HG03378 (cell line): ENCODE measurements at regions not wholly inside any gene's neighbourhood (a gene's known extent, or its start where the extent isn't known, plus 50 kb on each side); places are given as distances from the start of the nearest gene placed in this dataset.

Experiments used
- ATAC-seq: cut with Tn5 transposase; IDR thresholded peaks from one replicate; pipeline ENCODE4 v1.9.1; 2021; ENCODE audit warnings: mild to moderate bottlenecking, moderate library complexity; ENCODE audit not compliant: unreplicated experiment

DNA sequence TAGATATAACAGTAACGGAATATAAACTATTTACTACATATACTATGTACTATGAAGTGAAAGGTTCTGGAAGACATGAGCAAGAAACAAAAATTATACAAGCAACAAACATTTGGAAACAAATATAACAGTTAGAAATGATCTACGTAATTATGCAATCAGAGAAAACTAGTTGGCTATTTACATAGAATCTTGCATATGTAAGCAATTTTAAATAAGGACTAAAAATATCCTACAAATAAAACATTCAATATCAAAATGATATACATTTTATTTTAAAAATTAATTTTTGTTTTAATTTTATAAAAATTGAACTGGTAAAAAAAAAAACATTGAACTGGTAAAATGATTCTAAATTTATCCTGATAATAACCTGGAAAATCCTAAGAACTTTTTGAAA lies 642.5 kb upstream of the PCDH10 start:
- ATAC-seq, result no peak

DNA sequence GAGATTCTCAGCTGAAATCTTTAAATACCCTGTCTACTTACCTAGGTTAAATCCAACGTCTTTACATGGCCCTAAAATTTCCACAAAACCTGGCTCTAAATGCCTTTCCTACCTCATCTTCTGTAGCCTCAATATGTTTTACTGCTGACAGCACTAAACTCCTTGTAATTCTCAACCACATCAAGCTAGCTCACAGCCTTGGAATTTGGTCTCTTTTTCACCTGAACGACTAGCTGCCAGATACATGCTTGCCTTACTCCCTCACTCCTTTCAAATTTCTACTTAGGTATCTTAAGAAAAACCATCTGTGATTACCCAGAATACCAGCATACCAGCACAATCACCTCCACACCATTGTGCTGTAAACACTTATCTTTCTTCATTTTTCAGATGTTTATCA lies 635.6 kb upstream of the PCDH10 start:
- ATAC-seq, result no peak

GRCh38 chr4:132526652-132527051 lies 622.4 kb upstream of the PCDH10 start:
- ATAC-seq, result no peak

DNA sequence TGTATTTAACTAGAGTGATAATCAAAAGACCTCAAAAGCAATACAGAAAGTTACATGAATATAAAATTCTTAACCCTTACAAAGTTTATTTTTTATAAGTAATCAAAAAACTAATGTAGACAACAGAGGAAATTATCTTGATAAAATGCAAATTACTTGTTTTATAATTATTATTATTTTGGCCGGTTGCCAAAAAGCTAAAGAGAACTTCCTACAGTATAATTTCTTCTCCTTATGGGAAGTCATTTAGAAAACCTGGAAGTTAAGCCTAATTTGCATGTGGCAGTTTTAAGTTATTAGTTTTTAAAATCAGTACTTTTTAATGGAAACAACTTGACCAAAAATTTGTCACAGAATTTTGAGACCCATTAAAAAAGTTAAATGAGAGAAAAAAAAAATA lies 621.3 kb upstream of the PCDH10 start:
- no peak for ATAC-seq

GRCh38 chr4:132530861-132531260 lies 618.2 kb upstream of the PCDH10 start:
- no peak for ATAC-seq

DNA sequence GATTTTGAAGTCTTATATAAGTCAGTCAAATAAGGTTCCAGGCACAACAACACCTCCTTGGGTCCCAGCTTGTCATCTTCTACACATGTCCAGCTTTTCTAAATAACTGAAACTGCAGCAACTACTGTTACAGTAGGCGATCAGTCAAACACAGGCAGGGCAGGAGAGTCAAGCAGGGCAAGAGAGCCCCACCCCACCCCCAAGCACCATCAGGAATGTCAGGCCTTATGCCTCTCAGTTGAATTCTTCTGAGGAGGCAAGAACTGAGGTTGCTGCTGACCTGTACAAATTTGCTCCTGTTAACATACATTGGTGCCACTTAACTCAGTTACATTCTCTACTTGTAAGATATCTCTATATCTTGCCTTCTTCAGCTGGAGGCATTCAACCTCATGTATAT lies 608.8 kb upstream of the PCDH10 start:
- ATAC-seq, result no peak

DNA sequence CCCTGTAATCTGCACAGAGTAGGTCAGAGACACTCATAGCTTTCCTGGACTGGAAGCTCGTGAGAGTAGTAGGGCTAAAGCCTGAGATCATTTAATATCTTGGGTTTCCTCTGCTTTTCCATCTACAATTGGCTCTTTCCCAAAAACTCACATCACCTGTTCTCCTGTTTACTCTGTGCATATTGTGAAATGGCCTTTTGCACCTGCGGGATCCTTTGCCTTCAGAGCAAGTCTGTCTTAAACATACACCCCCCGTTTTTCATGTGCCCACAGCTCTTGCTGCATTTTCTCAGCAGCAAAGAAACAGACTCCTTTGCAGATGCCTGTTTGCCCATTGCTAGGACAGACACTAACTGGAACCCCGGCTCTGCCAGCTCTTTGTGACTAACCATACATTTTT lies 608.3 kb upstream of the PCDH10 start:
- no peak for ATAC-seq

DNA sequence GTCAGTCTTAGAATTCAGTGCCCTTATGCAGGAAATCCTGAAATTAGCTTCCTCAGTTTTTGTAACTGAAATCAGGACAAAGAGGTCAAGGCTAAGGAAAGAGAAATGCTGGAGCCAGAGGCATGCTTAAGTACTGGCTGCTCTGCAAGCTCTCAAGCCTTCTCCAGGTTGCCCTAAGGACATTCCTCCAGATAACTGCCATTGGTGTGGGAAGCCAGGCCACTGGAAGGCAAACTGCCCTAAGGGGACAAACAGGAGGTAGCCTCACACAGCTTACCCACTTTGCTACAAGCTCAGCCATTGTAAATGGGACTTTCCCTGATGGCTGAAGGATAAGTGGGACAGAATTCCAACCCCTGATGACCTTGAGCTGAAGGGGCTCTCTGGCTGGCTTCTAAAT lies 606.9 kb upstream of the PCDH10 start:
- no peak for ATAC-seq

GRCh38 chr4:132548463-132548862 lies 600.6 kb upstream of the PCDH10 start:
- no peak for ATAC-seq

GRCh38 chr4:132556316-132556715 lies 592.8 kb upstream of the PCDH10 start:
- no peak for ATAC-seq

DNA sequence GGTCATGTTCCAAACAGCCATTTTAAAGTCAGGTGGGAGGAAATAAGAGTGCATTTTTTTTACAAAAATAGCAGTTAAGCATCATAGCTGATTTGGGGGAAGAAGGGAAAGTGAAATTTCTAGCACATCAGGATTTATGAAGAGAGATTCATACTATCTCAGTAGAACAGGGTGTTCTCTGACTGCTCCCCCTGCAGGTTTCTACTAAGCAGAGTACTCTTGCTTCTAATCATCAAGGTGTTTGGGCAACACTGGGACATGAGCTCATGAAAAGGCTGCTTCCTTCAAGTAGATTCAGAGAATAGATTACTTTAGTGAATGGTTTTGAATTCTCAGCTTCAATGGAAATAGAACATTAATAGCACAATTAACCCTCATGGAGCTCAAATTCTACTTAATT lies 591.4 kb upstream of the PCDH10 start:
- no peak for ATAC-seq

DNA sequence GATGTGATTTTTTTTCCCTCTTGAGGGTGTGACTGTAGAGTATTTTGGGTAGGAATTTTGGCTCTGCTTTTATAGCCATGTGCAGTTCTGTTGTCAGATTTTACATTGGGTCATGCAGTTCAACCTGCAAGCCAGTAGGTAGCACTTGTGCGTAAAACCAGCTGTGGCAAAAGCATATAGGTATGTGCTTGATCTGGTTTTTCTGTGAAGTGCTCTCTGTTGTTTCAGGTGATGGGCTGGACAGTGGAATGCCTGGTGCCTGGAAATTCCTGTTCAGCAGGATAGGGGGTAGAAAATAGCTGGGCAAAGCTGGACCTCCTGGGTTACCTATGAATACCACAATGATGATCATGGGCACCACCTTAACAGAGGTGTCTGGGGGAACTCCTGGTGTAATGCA lies 584.2 kb upstream of the PCDH10 start:
- ATAC-seq, result no peak

DNA sequence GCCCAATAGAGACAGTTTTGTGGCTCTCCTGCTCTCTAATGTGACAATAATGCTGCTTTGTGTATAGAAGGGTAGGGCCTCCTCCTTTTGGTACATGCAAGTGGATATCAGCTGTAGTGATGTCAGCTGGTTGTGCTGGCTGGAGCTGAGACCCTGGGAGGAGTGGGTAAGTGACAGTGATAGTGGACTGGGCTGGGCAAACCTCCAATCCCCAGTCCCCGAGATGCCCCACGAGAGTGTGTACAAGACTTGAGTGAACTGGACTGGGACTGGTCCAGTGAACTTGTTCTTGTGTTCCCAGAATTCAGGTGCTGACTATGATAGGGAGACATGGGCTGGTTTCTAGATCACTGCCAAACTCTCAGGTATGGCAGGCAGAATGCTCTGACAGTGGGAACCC lies 583.6 kb upstream of the PCDH10 start:
- ATAC-seq, result no peak

DNA sequence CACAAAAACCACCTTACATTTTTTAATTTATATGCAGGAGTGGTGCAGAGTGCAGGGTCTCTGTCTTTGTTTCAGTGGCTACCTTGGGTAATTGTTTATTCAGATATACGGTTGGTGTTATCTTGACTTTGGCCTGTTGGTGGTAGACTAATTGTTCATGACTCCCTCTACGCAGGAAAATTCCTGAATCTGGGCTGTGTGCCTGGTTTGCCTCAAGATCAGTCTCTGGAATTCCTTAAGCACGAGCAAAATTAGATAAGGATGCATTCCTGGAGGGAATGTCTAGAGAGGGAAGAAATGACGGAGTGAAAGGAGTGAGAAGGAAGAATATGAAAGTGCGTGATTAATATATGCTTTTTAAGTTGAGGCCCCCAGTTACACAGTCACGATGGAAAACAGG lies 576.9 kb upstream of the PCDH10 start:
- ATAC-seq, result no peak

GRCh38 chr4:132587626-132588025 lies 561.5 kb upstream of the PCDH10 start:
- ATAC-seq, result no peak

GRCh38 chr4:132592340-132592739 lies 556.8 kb upstream of the PCDH10 start:
- ATAC-seq, result no peak

GRCh38 chr4:132592850-132593249 lies 556.2 kb upstream of the PCDH10 start:
- ATAC-seq, result no peak

- ATAC-seq, result no peak
Observed at GRCh38 chr4:132593717-132594400, 555.2 kb upstream of the PCDH10 start.

DNA sequence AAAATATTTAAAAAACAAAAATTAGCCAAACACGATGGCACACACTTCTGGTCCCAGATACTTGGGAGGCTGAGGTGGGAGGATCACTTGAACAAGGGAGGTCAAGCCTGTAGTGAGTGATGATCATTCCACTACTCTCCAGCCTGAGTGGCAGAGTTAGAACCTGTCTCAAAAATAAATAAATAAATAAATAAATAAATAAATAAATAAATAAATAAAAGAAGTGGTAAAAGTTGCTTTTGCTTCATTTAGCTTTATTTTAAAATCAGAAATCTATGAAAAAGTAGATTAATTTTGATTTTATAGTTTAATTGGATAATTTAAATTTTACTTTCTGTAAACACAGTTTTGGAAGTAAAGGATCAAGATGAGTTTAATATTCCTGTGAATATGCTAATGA lies 552.9 kb upstream of the PCDH10 start:
- ATAC-seq, result no peak

DNA sequence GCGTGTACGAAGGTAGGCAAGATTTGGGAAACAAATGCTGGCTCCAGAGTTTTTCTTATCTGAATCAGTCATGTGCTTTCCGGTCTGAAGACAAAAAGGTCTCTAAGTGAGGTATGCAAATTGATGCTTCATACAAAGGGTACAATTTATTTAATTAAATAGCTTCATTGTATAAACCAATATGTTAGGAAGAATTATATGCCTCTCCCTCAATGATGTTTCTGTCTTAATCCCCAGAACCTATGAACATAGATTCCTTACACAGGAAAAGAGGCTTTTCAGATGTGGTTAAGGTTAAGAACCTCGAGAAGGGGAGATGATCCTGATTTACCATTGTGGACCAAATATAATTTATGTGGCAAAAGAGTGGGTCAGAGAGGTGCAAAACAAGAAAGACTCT lies 543.5 kb upstream of the PCDH10 start:
- ATAC-seq, result no peak

GRCh38 chr4:132614682-132615081 lies 534.4 kb upstream of the PCDH10 start:
- ATAC-seq, result no peak

DNA sequence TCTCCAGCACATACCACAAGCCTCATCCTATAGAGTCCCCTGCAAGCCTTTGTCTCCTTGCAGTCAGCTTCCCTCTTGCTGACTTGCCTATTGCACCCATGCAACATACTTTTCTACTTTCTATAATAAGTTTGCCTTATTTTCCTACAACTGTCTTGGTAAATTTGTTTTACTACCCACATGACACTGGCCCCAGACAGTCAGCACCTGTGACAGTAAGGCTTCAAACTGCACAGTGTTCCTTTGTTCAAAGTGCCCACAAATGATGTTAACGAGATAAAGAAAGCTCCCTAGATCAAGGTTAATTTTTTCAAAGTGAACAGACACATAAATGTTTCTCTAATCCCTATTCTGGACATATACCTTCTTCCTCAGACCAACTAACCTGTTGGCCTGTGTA lies 529.1 kb upstream of the PCDH10 start:
- no peak for ATAC-seq

DNA sequence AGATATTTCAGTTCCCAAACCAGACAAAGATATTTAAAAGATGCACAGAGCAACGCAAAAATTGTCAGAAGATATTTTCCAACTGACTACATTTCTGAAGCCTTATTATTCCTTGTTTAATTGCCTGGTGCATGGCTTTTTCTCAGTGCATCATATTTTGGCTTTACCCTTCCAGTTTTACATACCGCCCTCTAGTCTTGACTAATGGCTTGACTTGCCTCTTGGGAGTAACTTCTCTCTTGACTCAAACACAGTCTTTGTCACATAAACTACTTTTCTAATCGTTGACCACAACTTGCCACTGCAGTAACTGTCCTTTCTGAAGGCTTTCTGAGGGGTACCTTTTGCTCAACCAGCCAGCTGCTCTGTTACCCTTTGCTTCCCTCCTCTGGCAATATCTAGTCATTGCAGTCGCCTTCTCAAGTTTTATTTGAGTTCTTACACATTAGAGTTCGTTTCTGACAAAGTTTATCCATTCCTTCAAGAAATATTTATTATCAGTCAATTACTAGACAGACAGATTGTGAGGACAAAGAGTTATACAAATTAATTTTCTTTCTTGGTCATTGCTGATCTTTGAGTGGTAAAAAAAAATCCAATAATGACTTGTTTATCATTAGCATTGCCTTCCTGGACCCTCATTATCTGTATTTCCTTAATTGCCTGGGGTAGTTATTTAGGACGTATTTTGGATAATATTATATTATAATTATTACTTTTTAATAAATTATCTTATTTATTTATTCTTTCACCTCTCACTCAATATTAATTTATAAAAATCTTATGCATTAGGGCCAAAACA lies 506.9 kb upstream of the PCDH10 start:
- ATAC-seq, result peak; percentile 46
